HepG2 (cell line): ENCODE measurements at regions not wholly inside any gene's neighbourhood (a gene's known extent, or its start where the extent isn't known, plus 50 kb on each side); places are given as distances from the start of the nearest gene placed in this dataset.
A peak's percentile ranks its signal among the peaks of the same experiment; 100 is the strongest.

ENCODE experiments used
- ATAC-seq: fragments of 200-7000 bp; cut with Tn5 transposase; 3 replicates; pipeline ENCODE4 v1.9.1; 2020; ENCODE audit warnings: mild to moderate bottlenecking, moderate library complexity
- BruUV-seq: library from RNA; stranded (reverse); fragments of 400-500 nt; replicated peaks from 2 replicates; lab custom pipeline; 2021; lab: Mats Ljungman, UMichigan
- CTCF ChIA-PET: fragments of 300-600 bp; formaldehyde crosslinking; extraction: SDS; loops from one replicate; lab custom pipeline; 2021; ENCODE audit warnings: low total read pairs, inconsistent platforms, low intra/inter-chr PET ratio; lab: Yijun Ruan, JAX
- POLR2A ChIA-PET: fragments of 350-600 bp; sonication (Branson Sonifier 250); formaldehyde crosslinking; loops from one replicate; lab custom pipeline; 2020; ENCODE audit warnings: antibody characterized with exemption, inconsistent platforms; lab: Yijun Ruan, JAX
- DNase-seq: peaks from one replicate; pipeline ENCODE4 v3.0.0-alpha.2; 2015; ENCODE audit warnings: low spot score
- FAIRE-seq: peaks from 3 replicates; lab custom pipeline; 2011; peaks lifted over from hg19 to GRCh38; lab: Jason Lieb, UNC
- H2AFZ ChIP-seq: one replicate; pipeline ENCODE4 v1.6.1; 2011; ENCODE audit warnings: low read length, inconsistent platforms
- H3K27ac ChIP-seq: fragments of 300-600 bp; 3 replicates; pipeline ENCODE4 v1.8.0; 2011; ENCODE audit warnings: mixed run types, mild to moderate bottlenecking, mixed read lengths, low read length, inconsistent platforms; ENCODE audit not compliant: insufficient read depth; ENCODE audit errors: extremely low read length
- H3K27me3 ChIP-seq, 2 experiments: fragments of 200-600 bp in 1 of 2; 2 replicates in 1 of 2; 3 replicates in 1 of 2; pipeline versions ENCODE4 v1.6.0 to v1.8.0; 2011; ENCODE audit warnings: low read length in 2 of 2, mild to moderate bottlenecking in 2 of 2, moderate library complexity in 2 of 2, inconsistent platforms in 1 of 2; ENCODE audit not compliant: insufficient read depth in 2 of 2, control insufficient read depth in 1 of 2
- H3K36me3 ChIP-seq, 2 experiments: fragments of 200-600 bp in 1 of 2; replicated peaks in 1 of 2; 2 replicates in 1 of 2; 3 replicates in 1 of 2; pipeline versions ENCODE4 v1.5.1 to v1.8.0; 2011; ENCODE audit warnings: low read length in 2 of 2, inconsistent platforms in 1 of 2; ENCODE audit not compliant: insufficient read depth in 2 of 2, control insufficient read depth in 1 of 2
- H3K4me1 ChIP-seq: 2 replicates; pipeline ENCODE4 v1.5.1; 2012; ENCODE audit warnings: low read length, inconsistent platforms; ENCODE audit not compliant: insufficient read depth
- H3K4me2 ChIP-seq: 2 replicates; pipeline ENCODE4 v1.6.0; 2011; ENCODE audit warnings: low read depth, low read length, inconsistent platforms
- H3K4me3 ChIP-seq, 3 experiments: fragments of 200-600 bp in 1 of 3; sonication (generic), shearing (Covaris generic) in 1 of 3; replicated peaks in 1 of 3; 2 replicates each; pipeline ENCODE4 v1.5.1; 2011 to 2016; ENCODE audit warnings: low read length in 3 of 3, inconsistent platforms in 2 of 3, low read depth in 2 of 3, mild to moderate bottlenecking in 2 of 3, control low read depth in 1 of 3, mixed read lengths in 1 of 3; ENCODE audit not compliant: insufficient read depth in 1 of 3
- H3K79me2 ChIP-seq: one replicate; pipeline ENCODE4 v1.6.1; 2011; ENCODE audit warnings: low read length, inconsistent platforms; ENCODE audit not compliant: insufficient read depth
- H3K9ac ChIP-seq: 2 replicates; pipeline ENCODE4 v1.6.0; 2011; ENCODE audit warnings: mild to moderate bottlenecking, low read depth, low read length, inconsistent platforms; ENCODE audit not compliant: insufficient read depth
- H3K9me3 ChIP-seq: 2 replicates; pipeline ENCODE4 v1.5.1; 2012; ENCODE audit warnings: mild to moderate bottlenecking, low read length
- H4K20me1 ChIP-seq: 2 replicates; pipeline ENCODE4 v1.6.0; 2011; ENCODE audit warnings: inconsistent platforms, mild to moderate bottlenecking, low read length, moderate library complexity; ENCODE audit not compliant: insufficient read depth
- HOXA7 ChIP-seq: sonication (generic); formaldehyde crosslinking; IDR thresholded peaks from 2 replicates; pipeline ENCODE4 v1.8.1; 2022; ENCODE audit warnings: mild to moderate bottlenecking, missing genetic modification reagents, moderate library complexity
- RBM22 ChIP-seq: fragments of 200-400 bp; formaldehyde crosslinking; optimal IDR thresholded peaks from 2 replicates; pipeline ENCODE3; 2017; ENCODE audit warnings: mild to moderate bottlenecking, low read length, moderate library complexity
- ZNF329 ChIP-seq: sonication (generic); formaldehyde crosslinking; IDR thresholded peaks from 2 replicates; pipeline ENCODE4 v1.9.0; 2021; ENCODE audit warnings: low read depth, mild to moderate bottlenecking, missing genetic modification reagents
- ZNF564 ChIP-seq: sonication (generic); formaldehyde crosslinking; IDR thresholded peaks from 2 replicates; pipeline ENCODE4 v1.8.1; 2023; ENCODE audit warnings: mild to moderate bottlenecking, missing genetic modification reagents
- ZNF598 ChIP-seq: sonication (generic); formaldehyde crosslinking; IDR thresholded peaks from 2 replicates; pipeline ENCODE4 v1.5.1; 2020; ENCODE audit warnings: mild to moderate bottlenecking, missing genetic modification reagents, borderline replicate concordance
- ZSCAN12 ChIP-seq: sonication (generic); formaldehyde crosslinking; IDR thresholded peaks from 2 replicates; pipeline ENCODE4 v1.9.0; 2021; ENCODE audit warnings: mild to moderate bottlenecking, missing genetic modification reagents
- WGBS: methylation state at CpG from one replicate; pipeline ENCODE4 v1.1.6; 2017; ENCODE audit warnings: low lambda C conversion rate; 5-methylcytosine and 5-hydroxymethylcytosine counted together
- in situ Hi-C: cut with HindIII; loops from 2 replicates; pipeline ENCODE4 v1.10.0; 2017; ENCODE audit warnings: low pct_unique_long_range_greater_than_20kb; ENCODE audit not compliant: extremely low pct_ligation_motif_present
- intact Hi-C: fragments of 100-400 bp; cut with micrococcal nuclease; formaldehyde crosslinking; loops from one replicate; pipeline ENCODE4 v1.10.0; 2022; ENCODE audit not compliant: unreplicated experiment
- TF ChIP-seq, protein P1 (sequence below): sonication (generic); formaldehyde crosslinking; conservative IDR thresholded peaks from 2 replicates; pipeline ENCODE4 v1.4.0; 2020; ENCODE audit warnings: mild to moderate bottlenecking, missing genetic modification reagents, moderate library complexity
- TF ChIP-seq, protein P2 (sequence below): sonication (generic); formaldehyde crosslinking; IDR thresholded peaks from 2 replicates; pipeline ENCODE4 v1.5.0; 2020; ENCODE audit warnings: mild to moderate bottlenecking, missing genetic modification reagents, moderate library complexity
- TF ChIP-seq, protein P3 (sequence below): sonication (generic); formaldehyde crosslinking; IDR thresholded peaks from 2 replicates; pipeline ENCODE4 v1.4.0; 2020; ENCODE audit warnings: mild to moderate bottlenecking, missing genetic modification reagents
- TF ChIP-seq, protein P4 (sequence below): sonication (generic); formaldehyde crosslinking; IDR thresholded peaks from 2 replicates; pipeline ENCODE4 v1.4.0; 2020; ENCODE audit warnings: missing genetic modification reagents
- TF ChIP-seq, protein P5 (sequence below): sonication (generic); formaldehyde crosslinking; IDR thresholded peaks from 2 replicates; pipeline ENCODE4 v1.8.0; 2022; ENCODE audit warnings: mild to moderate bottlenecking, missing genetic modification reagents, moderate library complexity

DNA sequence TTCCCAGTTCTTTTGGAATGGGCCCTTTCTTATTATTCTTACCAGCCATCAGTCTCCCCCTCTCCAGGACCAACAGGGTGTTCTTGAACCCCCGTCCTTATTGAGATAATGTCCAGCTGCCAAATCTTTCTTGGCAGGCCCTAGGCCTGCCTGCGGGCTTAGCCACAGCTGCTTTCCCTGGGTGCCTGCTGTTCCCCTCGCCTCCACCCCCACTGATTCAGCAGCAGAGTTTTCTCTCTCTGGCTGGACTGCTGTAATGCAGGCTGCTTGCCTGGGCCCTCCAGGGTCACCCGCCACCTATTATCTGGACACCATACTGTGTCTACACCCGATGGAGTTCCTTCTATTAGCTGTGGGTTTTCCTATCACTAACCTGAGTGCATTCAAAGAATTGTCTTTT, 395.4 kb upstream of the ATP5MC3 start:
- Histone ChIP-seq H2AFZ (no peak overlapping the region), H3K4me3 (no peak overlapping the region), H3K9me3 (no peaks in the 10 kb centered on the region), H3K36me3 (no peaks in the 10 kb centered on the region), H3K27me3 (no peaks in the 10 kb centered on the region), H3K4me1 (peaks cover 14% of the 10 kb centered on the region), H3K9ac (no peak overlapping the region), H4K20me1 (no peaks in the 10 kb centered on the region), H3K4me2 (no peak overlapping the region), H3K27ac (no peak overlapping the region), H3K79me2 (no peaks in the 10 kb centered on the region)
- CTCF ChIA-PET, result no interaction called here
- intact Hi-C loops (no loop called here), in situ Hi-C loops (no loop called here)
- no TSS peak for BruUV-seq
- TF ChIP-seq, protein P1, sequence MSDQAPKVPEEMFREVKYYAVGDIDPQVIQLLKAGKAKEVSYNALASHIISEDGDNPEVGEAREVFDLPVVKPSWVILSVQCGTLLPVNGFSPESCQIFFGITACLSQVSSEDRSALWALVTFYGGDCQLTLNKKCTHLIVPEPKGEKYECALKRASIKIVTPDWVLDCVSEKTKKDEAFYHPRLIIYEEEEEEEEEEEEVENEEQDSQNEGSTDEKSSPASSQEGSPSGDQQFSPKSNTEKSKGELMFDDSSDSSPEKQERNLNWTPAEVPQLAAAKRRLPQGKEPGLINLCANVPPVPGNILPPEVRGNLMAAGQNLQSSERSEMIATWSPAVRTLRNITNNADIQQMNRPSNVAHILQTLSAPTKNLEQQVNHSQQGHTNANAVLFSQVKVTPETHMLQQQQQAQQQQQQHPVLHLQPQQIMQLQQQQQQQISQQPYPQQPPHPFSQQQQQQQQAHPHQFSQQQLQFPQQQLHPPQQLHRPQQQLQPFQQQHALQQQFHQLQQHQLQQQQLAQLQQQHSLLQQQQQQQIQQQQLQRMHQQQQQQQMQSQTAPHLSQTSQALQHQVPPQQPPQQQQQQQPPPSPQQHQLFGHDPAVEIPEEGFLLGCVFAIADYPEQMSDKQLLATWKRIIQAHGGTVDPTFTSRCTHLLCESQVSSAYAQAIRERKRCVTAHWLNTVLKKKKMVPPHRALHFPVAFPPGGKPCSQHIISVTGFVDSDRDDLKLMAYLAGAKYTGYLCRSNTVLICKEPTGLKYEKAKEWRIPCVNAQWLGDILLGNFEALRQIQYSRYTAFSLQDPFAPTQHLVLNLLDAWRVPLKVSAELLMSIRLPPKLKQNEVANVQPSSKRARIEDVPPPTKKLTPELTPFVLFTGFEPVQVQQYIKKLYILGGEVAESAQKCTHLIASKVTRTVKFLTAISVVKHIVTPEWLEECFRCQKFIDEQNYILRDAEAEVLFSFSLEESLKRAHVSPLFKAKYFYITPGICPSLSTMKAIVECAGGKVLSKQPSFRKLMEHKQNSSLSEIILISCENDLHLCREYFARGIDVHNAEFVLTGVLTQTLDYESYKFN (CRISPR knock-in tag), result no peak
- no peak for TF ChIP-seq HOXA7 (CRISPR knock-in tag)
- TF ChIP-seq ZNF564 (CRISPR knock-in tag), result no peak
- TF ChIP-seq, protein P2, sequence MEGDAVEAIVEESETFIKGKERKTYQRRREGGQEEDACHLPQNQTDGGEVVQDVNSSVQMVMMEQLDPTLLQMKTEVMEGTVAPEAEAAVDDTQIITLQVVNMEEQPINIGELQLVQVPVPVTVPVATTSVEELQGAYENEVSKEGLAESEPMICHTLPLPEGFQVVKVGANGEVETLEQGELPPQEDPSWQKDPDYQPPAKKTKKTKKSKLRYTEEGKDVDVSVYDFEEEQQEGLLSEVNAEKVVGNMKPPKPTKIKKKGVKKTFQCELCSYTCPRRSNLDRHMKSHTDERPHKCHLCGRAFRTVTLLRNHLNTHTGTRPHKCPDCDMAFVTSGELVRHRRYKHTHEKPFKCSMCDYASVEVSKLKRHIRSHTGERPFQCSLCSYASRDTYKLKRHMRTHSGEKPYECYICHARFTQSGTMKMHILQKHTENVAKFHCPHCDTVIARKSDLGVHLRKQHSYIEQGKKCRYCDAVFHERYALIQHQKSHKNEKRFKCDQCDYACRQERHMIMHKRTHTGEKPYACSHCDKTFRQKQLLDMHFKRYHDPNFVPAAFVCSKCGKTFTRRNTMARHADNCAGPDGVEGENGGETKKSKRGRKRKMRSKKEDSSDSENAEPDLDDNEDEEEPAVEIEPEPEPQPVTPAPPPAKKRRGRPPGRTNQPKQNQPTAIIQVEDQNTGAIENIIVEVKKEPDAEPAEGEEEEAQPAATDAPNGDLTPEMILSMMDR (CRISPR knock-in tag), result no peak
- TF ChIP-seq ZSCAN12 (CRISPR knock-in tag), result no peak
- TF ChIP-seq, protein P3, sequence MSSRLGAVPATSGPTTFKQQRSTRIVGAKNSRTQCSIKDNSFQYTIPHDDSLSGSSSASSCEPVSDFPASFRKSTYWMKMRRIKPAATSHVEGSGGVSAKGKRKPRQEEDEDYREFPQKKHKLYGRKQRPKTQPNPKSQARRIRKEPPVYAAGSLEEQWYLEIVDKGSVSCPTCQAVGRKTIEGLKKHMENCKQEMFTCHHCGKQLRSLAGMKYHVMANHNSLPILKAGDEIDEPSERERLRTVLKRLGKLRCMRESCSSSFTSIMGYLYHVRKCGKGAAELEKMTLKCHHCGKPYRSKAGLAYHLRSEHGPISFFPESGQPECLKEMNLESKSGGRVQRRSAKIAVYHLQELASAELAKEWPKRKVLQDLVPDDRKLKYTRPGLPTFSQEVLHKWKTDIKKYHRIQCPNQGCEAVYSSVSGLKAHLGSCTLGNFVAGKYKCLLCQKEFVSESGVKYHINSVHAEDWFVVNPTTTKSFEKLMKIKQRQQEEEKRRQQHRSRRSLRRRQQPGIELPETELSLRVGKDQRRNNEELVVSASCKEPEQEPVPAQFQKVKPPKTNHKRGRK (CRISPR knock-in tag), result no peak
- TF ChIP-seq, protein P4, sequence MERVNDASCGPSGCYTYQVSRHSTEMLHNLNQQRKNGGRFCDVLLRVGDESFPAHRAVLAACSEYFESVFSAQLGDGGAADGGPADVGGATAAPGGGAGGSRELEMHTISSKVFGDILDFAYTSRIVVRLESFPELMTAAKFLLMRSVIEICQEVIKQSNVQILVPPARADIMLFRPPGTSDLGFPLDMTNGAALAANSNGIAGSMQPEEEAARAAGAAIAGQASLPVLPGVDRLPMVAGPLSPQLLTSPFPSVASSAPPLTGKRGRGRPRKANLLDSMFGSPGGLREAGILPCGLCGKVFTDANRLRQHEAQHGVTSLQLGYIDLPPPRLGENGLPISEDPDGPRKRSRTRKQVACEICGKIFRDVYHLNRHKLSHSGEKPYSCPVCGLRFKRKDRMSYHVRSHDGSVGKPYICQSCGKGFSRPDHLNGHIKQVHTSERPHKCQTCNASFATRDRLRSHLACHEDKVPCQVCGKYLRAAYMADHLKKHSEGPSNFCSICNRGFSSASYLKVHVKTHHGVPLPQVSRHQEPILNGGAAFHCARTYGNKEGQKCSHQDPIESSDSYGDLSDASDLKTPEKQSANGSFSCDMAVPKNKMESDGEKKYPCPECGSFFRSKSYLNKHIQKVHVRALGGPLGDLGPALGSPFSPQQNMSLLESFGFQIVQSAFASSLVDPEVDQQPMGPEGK (CRISPR knock-in tag), result no peak
- TF ChIP-seq ZNF598 (CRISPR knock-in tag), result no peak
- no peak for TF ChIP-seq RBM22
- no peak for TF ChIP-seq ZNF329 (CRISPR knock-in tag)
- TF ChIP-seq, protein P5, sequence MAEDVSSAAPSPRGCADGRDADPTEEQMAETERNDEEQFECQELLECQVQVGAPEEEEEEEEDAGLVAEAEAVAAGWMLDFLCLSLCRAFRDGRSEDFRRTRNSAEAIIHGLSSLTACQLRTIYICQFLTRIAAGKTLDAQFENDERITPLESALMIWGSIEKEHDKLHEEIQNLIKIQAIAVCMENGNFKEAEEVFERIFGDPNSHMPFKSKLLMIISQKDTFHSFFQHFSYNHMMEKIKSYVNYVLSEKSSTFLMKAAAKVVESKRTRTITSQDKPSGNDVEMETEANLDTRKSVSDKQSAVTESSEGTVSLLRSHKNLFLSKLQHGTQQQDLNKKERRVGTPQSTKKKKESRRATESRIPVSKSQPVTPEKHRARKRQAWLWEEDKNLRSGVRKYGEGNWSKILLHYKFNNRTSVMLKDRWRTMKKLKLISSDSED (CRISPR knock-in tag), result no peak
- DNase-seq, result no peak
- ATAC-seq, result peak; percentile 49; the same call in 2 of the 3 replicates
- no peak for FAIRE-seq
- 44% methylated on average over 5 of the region's 5 CpGs for WGBS
- POLR2A ChIA-PET, result no interaction called here
